ENCODE measurements at regions not wholly inside any gene's neighbourhood (a gene's known extent, or its start where the extent isn't known, plus 50 kb on each side); places are given as distances from the start of the nearest gene placed in this dataset.

DNA sequence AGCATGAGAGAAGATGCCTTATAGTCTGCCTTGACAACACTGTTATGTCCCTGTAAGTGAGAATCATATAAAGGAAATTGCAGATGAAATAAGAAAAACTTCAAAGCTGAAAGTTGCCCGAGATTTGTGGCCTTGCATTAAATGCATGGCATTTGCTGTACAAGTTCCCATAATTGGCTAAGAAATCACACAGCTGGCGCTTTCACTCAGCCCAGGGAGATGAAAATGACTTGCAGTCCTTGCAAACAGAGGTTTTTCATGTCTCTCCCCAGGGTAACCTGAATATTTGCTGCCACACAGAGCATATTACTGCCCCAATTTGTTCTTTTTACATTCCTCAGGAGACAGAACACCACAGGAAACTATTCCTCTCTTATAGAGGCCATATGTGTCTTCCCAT is 174.8 kb downstream of the FAM114A2 start:
- FAIRE-seq (no peak), DNase-seq (ENCODE audit: extremely low read depth in 1 of 4, low spot score in 3 of 4) (no peak), ATAC-seq (no peak)
- Histone ChIP-seq H3K9me3 (replicated peaks; ENCODE audit: control insufficient read depth, insufficient read depth, low read depth, low read length) (no peaks in the 10 kb centered on the region), H3K4me1 (replicated peaks in 1 of 2; ENCODE audit: control insufficient read depth in 2 of 2, insufficient read depth in 2 of 2, low read length in 2 of 2) (no peaks in the 10 kb centered on the region), H3K27me3 (ENCODE audit: control insufficient read depth in 2 of 2, insufficient read depth in 2 of 2, low read length in 2 of 2) (no peaks in the 10 kb centered on the region), H4K20me1 (replicated peaks; ENCODE audit: control insufficient read depth, insufficient read depth, low read length) (no peaks in the 10 kb centered on the region), H3K9ac (ENCODE audit: insufficient read depth in 1 of 2, low read depth in 2 of 2, low read length in 2 of 2) (no peak overlapping the region), H3K36me3 (ENCODE audit: control insufficient read depth, insufficient read depth, low read length) (no peaks in the 10 kb centered on the region), H3K4me3 (no peak overlapping the region), H3K79me2 (ENCODE audit: control insufficient read depth, insufficient read depth, low read length) (no peaks in the 10 kb centered on the region), H3K27ac (ENCODE audit: extremely low read depth, low read depth, low read length) (no peak overlapping the region), H2AFZ (ENCODE audit: low read depth, low read length) (no peak overlapping the region), H3K4me2 (ENCODE audit: insufficient read depth, low read length) (no peak overlapping the region), H3K9me1 (ENCODE audit: control insufficient read depth, insufficient read depth, low read length) (no peaks in the 10 kb centered on the region)
- POLR2A ChIA-PET = interaction anchor here (0.6 to 1.1 kb wide), 3 partner anchors 18 to 455 kb away, joined by 3 to 4 read pairs (median 3); no protein-coding TSS in a partner anchor
- no TSS peak for BruUV-seq (replicated peaks)
- WGBS (ENCODE audit: insufficient coverage, low coverage, missing lambda C conversion rate) = 0% methylated on average over 2 of the region's 2 CpGs
- intact Hi-C loops (cut with micrococcal nuclease) (no loop called here), in situ Hi-C loops (cut with MboI) (no loop called here)
- CTCF ChIA-PET (ENCODE audit: low intra/inter-chr PET ratio) = no interaction called here
- TF ChIP-seq TAF7 (tag; IDR thresholded peaks at IDR 0.05) (no peak), SMARCA4 (IDR thresholded peaks at IDR 0.05) (no peak)

Measured in K562 (cell line).